GM20431 (cell line): ENCODE measurements at regions not wholly inside any gene's neighbourhood (a gene's known extent, or its start where the extent isn't known, plus 50 kb on each side); places are given as distances from the start of the nearest gene placed in this dataset.

Experiments used
- in situ Hi-C: fragments of 300-500 bp; cut with MseI, MboI; formaldehyde crosslinking; loops from one replicate; pipeline ENCODE4 v1.15.0; 2020; ENCODE audit warnings: low sequenced_read_pairs; ENCODE audit not compliant: unreplicated experiment

DNA sequence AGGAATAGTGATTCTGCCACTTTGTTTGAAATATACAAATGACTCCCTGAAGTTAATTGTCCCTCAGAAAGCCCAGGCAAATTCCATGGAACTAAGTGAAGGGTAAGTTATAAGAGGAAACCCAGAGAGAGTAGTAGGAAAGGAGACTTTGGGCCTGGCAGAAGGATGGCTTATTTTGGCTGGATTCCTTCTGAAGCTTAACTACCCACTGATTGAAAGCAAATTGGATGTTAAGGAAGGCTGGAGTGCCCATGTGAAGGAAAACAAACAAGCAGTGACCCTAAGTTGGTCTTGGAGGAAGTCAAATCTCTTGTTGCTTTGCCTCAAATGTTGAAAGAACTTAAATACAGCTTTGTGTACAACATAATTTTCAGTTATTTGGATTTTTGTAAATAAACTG, 1106.4 kb upstream of the ZEB2 start:
- in situ Hi-C loops, result no loop called here

GRCh38 chr2:145625111-145625510, 1105.2 kb upstream of the ZEB2 start:
- in situ Hi-C loops, result no loop called here

GRCh38 chr2:145623136-145623535, 1103.2 kb upstream of the ZEB2 start:
- in situ Hi-C loops, result no loop called here

GRCh38 chr2:145622285-145622684, 1102.4 kb upstream of the ZEB2 start:
- in situ Hi-C loops, result no loop called here

DNA sequence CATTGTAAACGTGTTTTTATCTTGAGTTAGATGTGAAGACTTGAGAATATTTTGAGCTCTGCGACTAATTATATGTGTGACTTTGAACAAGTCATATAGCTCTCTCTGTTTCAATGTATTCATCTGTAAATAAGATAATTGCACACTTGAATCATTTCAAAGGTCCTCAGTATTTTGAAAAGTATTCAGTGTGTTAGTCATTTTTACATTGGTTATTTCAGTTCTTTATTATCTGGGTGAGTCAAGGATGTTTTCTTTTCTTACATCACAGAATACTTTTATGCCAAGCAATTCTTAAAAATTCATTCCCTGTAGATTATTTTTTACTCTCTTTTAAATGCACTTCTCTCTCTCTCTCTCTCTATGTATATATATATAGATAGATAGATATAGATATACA, 1098.0 kb upstream of the ZEB2 start:
- in situ Hi-C loops, result no loop called here

DNA sequence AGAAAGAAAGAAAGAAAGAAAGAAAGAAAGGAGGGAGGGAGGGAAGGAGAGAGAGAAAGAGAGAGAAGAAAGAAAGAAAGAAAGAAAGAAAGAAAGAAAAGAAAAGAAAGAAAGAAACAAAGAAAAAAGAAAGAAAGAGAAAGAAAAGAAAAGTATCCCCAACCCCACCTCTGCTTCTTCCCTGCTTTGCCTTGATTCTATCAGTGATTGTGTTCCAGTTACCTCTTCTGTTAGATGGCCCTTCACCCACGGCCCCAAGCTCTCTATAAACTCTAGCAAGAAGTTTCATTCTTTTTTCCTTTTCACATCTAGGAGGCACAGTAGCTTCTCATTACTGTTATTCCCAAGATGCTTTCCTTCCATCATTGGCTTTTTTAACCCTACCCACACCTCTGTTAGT, 1097.5 kb upstream of the ZEB2 start:
- in situ Hi-C loops, result no loop called here

DNA sequence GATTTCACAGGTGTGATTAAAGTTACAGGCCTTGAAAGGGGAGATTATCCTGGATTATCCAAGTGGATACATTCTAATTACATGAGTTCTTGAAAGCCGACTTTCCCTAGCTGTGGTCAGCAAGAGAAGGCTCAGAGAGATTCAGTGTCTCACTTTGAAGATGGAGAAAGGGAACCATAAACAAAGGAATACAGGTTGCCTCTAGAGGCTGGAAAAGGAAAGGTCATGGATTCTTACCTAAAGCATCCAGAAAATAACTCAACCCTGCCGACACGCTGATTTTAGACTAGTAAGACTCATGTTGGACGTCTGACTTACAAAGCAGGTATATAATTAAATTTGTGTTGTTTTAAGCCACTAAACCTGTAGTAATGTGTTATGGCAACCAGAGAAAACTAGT, 1095.7 kb upstream of the ZEB2 start:
- in situ Hi-C loops, result no loop called here

- in situ Hi-C loops, result no loop called here
Measured at GRCh38 chr2:145609951-145610350, 1090.0 kb upstream of the ZEB2 start.

DNA sequence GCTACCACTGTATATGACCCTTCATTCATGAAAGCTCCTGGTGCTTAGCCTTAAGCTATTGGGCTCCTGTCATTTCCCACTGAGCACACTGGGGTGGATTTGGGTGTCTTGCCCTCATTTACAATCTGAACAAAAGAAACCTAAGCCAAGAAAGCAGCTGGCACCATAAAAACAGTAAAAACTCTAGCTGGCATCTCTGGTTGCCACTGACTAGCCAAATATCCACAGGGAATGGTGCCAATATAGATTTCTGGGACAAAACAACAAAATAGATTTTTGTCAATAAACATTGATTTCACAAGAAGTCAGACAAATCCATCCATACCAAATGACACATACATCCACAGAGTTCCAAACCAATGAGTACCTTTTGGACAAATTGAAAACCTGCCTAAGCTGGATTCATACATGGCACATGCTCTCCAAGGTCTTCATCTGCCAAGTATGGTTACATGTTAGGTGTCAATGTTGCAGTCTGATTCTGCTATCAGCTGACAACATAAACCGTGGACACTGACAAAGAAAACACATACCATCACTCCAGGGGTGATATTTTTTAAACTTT, 1081.5 kb upstream of the ZEB2 start:
- in situ Hi-C loops, result no loop called here

DNA sequence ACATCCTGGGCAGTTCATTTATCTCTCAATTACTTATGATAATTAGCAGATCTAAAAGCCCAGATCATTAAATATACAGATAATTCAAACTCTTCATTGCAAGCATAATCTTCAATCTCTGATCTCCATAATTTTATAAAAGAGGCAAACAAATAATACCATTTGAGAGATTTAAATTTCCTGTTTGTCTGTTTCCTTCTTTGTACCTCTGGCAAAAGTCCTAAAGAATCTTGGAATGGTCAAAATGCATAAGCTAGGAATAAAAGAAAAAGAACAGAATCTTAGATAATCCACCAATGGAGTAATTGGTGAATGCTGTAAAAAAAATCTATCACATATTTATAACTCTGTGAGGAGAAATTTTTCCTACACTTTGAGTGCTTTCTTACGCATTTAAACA, 1080.9 kb upstream of the ZEB2 start:
- in situ Hi-C loops, result no loop called here

GRCh38 chr2:145599756-145600155, 1079.8 kb upstream of the ZEB2 start:
- in situ Hi-C loops, result no loop called here

DNA sequence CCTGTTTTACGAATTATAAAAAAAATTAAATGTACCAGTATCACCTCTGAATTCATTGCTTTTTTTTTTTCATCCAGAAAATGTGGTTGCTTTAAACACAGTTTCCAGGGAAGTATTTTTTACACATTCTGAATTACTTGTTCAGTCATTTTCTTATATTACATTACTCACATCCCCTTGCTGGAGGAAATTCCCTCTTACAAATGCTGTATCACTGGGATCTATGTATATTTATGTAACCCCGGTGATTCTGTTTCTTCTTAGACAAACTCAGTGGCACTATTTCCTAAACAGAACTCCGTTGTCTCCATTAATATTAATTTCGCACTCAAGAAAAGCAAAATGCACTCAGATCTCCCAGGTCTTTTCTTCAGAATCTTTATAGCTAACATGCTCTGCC, 1078.5 kb upstream of the ZEB2 start:
- in situ Hi-C loops, result no loop called here

DNA sequence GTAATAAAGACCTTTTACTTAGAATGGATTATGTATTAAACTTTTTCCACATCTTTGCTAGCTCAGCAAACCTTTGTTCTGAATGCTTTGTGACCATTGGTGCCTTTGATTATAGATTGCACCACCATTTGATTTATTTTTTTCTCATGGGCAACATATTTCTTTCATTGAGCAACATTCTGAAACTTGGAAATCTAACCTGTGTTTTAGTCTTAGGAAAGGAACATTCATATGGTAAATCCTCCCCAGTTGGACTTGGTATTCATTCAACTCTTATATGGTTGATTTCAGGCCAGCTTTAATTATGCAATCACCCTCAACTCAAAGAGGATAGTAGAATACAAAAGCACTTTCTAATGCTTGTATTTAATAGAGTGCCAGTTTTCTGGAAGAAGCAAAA, 1077.9 kb upstream of the ZEB2 start:
- in situ Hi-C loops, result no loop called here

- in situ Hi-C loops, result no loop called here
Measured at GRCh38 chr2:145597006-145597405, 1077.1 kb upstream of the ZEB2 start.

- in situ Hi-C loops, result no loop called here
Measured at GRCh38 chr2:145596416-145596815, 1076.5 kb upstream of the ZEB2 start.

DNA sequence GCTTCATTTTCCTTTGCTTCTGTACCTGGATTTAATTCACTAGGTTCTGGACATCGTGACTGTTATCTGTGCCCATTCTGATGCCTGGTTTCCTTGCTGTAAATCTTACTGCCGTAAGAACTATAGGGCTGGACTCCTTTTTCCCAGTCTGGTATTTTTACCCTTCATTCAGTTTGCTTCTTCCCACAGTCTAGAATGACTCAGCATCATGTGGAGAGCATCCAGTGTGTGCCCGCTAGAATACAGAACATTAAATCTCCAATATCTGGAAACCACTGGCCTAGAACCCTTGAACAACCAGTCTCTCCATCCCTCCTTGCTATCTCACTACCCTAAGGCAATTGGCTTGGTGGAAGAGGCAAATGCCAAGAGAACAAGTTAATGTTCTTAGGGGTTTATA, 1075.4 kb upstream of the ZEB2 start:
- in situ Hi-C loops, result no loop called here

DNA sequence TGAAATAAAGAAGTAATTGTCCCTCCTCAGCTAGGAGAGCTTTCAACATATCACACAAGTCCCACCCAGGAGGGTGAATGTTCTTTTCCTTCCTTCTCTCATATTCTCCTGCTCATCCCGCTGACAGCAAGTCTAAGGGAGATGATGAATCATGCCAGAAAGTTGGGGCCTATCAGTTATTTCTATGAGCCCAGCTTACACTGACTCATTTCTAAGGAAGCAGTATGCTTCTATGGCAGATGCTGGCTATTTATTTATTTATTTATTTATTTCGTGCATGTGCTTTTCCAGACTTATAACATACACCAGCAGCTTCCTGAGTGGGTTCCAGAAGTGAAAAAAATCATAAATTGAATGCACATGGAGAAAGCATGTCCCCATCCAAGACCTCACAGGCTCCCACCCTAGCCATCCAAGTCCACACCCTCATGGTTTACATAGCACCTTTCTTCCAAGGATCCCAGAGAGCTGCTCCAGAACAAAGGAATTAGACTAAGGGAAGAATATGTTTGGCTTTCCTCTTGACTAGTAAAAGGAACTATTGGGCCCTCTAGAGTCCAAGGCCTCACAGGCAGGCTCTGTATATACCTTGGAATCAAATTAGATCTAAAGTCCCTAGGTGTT, 1074.2 kb upstream of the ZEB2 start:
- in situ Hi-C loops, result no loop called here

DNA sequence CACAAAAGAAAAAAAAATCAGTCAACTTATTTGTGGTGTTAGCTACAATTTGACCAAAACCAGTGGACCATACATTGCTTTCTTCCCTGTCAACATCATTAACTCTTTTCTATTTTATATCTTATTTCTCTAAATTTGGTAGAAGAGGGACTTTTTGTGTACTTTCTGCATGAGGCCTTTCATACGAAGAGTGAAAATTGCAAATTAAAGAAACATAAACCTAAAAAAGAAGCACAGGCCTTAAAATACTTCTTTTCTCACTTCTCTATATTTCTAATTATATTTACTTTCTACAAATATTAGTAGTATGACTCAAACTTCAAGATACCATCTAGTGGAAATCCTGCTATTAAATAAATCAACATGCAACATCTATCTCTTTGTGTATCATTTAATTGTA, 1073.4 kb upstream of the ZEB2 start:
- in situ Hi-C loops, result no loop called here

DNA sequence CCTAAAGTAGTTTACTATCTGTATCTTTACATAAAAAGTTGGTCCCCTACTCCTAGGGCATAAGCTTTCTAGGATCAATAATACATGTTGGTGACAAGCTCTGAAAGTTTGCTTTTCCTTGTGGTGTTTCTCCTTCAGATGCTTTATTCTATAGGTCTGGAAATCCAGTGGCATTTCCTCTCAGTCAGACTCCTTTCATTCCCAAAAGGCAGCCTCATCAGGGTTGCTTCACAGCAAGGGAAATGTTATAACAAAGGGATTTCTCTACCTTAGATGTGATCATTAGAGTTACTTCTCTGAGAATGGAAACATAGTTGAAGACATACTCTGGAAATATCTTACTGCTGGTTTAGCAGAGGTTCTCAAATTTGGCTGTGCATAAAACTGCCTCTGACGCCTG, 1072.4 kb upstream of the ZEB2 start:
- in situ Hi-C loops, result no loop called here

GRCh38 chr2:145591109-145591809, 1071.3 kb upstream of the ZEB2 start:
- in situ Hi-C loops, result no loop called here

DNA sequence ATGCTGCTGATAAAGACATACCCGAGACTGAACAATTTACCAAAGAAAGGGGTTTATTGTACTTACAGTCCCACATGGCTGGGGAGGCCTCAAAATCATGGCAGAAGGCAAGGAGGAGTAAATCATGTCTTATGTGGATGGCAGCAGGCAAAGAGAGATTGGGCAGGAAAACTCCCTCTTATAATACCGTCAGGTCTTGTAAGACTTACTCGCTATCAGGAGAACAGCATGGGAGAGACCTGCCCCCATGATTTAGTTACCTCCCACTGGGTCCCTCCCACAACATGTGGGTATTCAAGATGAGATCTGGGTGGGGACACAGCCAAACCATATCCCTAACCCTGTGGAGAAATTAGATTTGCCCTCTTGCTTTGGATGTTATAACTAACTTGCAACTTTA, 1068.0 kb upstream of the ZEB2 start:
- in situ Hi-C loops, result no loop called here

DNA sequence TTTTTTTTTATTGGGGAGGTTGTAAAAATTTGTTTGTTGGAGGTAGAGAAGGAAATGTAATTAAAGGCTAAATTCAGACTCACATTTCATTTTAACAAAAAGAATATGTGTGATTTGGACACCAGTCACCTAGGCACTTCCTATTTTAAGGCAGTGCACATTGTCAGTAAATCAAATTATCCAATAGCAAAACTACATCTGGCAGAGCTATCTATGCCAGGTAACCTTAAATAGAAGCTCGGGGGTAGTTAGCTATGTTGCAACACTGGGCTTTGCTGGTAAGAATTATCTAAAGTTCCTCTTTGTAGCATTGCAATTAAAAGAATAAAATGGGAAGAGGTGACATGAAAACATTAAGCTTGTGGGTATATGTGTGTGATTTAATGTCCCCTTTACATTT, 1064.4 kb upstream of the ZEB2 start:
- in situ Hi-C loops, result no loop called here
